H1 (cell line): ENCODE measurements at regions not wholly inside any gene's neighbourhood (a gene's known extent, or its start where the extent isn't known, plus 50 kb on each side); places are given as distances from the start of the nearest gene placed in this dataset.

Experiments used
- CTCF ChIA-PET: fragments of 300-600 bp; sonication (Branson Sonifier 250); formaldehyde crosslinking; loops from one replicate; lab custom pipeline; 2021; ENCODE audit not compliant: partially characterized antibody; lab: Charles Lee
- POLR2A ChIA-PET: fragments of 300-600 bp; sonication (Branson Sonifier 250); formaldehyde crosslinking; loops from one replicate; lab custom pipeline; 2021; ENCODE audit warnings: inconsistent platforms; ENCODE audit not compliant: partially characterized antibody; lab: Charles Lee
- DNase-seq, 2 experiments: peaks; one replicate each; pipeline versions ENCODE4 v3.0.0 to v3.0.0-alpha.2; 2010 to 2022; ENCODE audit warnings: low spot score in 2 of 2, low read depth in 1 of 2, mixed read lengths in 1 of 2
- FAIRE-seq: peaks from 2 replicates; lab custom pipeline; 2011; peaks lifted over from hg19 to GRCh38; lab: Jason Lieb, UNC
- H2AFZ ChIP-seq: 2 replicates; pipeline ENCODE4 v1.8.1; 2012; ENCODE audit warnings: low read length, inconsistent platforms
- H2AK5ac ChIP-seq: 2 replicates; pipeline ENCODE4 v1.6.1; 2013; ENCODE audit warnings: low read depth, low read length
- H2BK120ac ChIP-seq: replicated peaks from 2 replicates; pipeline ENCODE3; 2013; ENCODE audit warnings: low read depth, low read length, inconsistent platforms
- H2BK12ac ChIP-seq: 2 replicates; pipeline ENCODE4 v1.6.1; 2013; ENCODE audit warnings: low read depth, low read length
- H2BK15ac ChIP-seq: 2 replicates; pipeline ENCODE4 v1.6.1; 2013; ENCODE audit warnings: low read length
- H2BK20ac ChIP-seq: 2 replicates; pipeline ENCODE4 v1.6.1; 2013; ENCODE audit warnings: low read length
- H2BK5ac ChIP-seq: 2 replicates; pipeline ENCODE4 v1.6.1; 2013; ENCODE audit warnings: low read depth, low read length
- H3K14ac ChIP-seq: 2 replicates; pipeline ENCODE4 v1.6.1; 2013; ENCODE audit warnings: inconsistent platforms; ENCODE audit not compliant: insufficient read length
- H3K18ac ChIP-seq: 2 replicates; pipeline ENCODE4 v1.6.1; 2013; ENCODE audit warnings: low read length; ENCODE audit errors: extremely low read depth
- H3K23ac ChIP-seq: 2 replicates; pipeline ENCODE4 v1.6.1; 2013; ENCODE audit warnings: inconsistent platforms; ENCODE audit not compliant: insufficient read length
- H3K23me2 ChIP-seq: 2 replicates; pipeline ENCODE4 v1.6.1; 2013; ENCODE audit warnings: low read depth, low read length
- H3K27ac ChIP-seq: 2 replicates; pipeline ENCODE4 v1.6.1; 2011; ENCODE audit warnings: low read depth, low read length, inconsistent platforms
- H3K27me3 ChIP-seq, 4 experiments: replicated peaks in 1 of 4; 1 replicate in 1 of 4; 2 replicates in 3 of 4; pipeline versions ENCODE4 v1.6.1 to v1.8.1; 2011 to 2013; ENCODE audit warnings: low read length in 3 of 4, mild to moderate bottlenecking in 3 of 4, inconsistent platforms in 2 of 4, mixed read lengths in 2 of 4, moderate library complexity in 1 of 4; ENCODE audit not compliant: control insufficient read depth in 3 of 4, insufficient read depth in 3 of 4; ENCODE audit errors: extremely low read depth in 1 of 4
- H3K36me3 ChIP-seq, 4 experiments: 2 replicates each; pipeline versions ENCODE4 v1.6.1 to v1.8.1; 2011 to 2013; ENCODE audit warnings: mild to moderate bottlenecking in 4 of 4, low read length in 3 of 4, moderate library complexity in 2 of 4, control low read depth in 1 of 4, inconsistent platforms in 1 of 4; ENCODE audit not compliant: insufficient read depth in 4 of 4, control insufficient read depth in 2 of 4
- H3K4ac ChIP-seq: replicated peaks from 2 replicates; pipeline ENCODE3; 2013; ENCODE audit warnings: low read length, low read depth, mixed read lengths, inconsistent platforms; ENCODE audit not compliant: insufficient read length
- H3K4me1 ChIP-seq, 4 experiments: replicated peaks in 1 of 4; 1 replicate in 1 of 4; 2 replicates in 3 of 4; pipeline versions ENCODE4 v1.6.1 to v1.8.1; 2011 to 2013; ENCODE audit warnings: low read length in 3 of 4, inconsistent platforms in 2 of 4, mixed read lengths in 1 of 4; ENCODE audit not compliant: insufficient read depth in 4 of 4, control insufficient read depth in 3 of 4
- H3K4me2 ChIP-seq, 2 experiments: 2 replicates each; pipeline versions ENCODE4 v1.6.1 to v1.8.1; 2011 to 2013; ENCODE audit warnings: low read depth in 2 of 2, low read length in 2 of 2, control low read depth in 1 of 2, inconsistent platforms in 1 of 2, mild to moderate bottlenecking in 1 of 2; ENCODE audit not compliant: insufficient read depth in 1 of 2
- H3K4me3 ChIP-seq, 4 experiments: fragments of 200-600, 300-600 bp in 1 of 4; sonication (generic), shearing (Covaris generic), sonication (Bioruptor Twin) in 1 of 4; 2 replicates each; pipeline versions ENCODE4 v1.5.1 to v1.8.1; 2011 to 2016; ENCODE audit warnings: low read length in 4 of 4, low read depth in 3 of 4, control low read depth in 2 of 4, inconsistent platforms in 2 of 4, mild to moderate bottlenecking in 2 of 4, mixed read lengths in 1 of 4, moderate library complexity in 1 of 4; ENCODE audit not compliant: insufficient read depth in 2 of 4; ENCODE audit errors: extremely low read depth in 1 of 4
- H3K56ac ChIP-seq: replicated peaks from 2 replicates; pipeline ENCODE3; 2013; ENCODE audit warnings: low read depth, mild to moderate bottlenecking, mixed read lengths, low read length, inconsistent platforms; ENCODE audit not compliant: insufficient read length
- H3K79me1 ChIP-seq: 2 replicates; pipeline ENCODE4 v1.6.1; 2013; ENCODE audit warnings: low read depth, low read length, control low read depth
- H3K79me2 ChIP-seq, 2 experiments: 2 replicates each; pipeline versions ENCODE4 v1.6.1 to v1.8.1; 2012 to 2013; ENCODE audit warnings: low read length in 2 of 2, mild to moderate bottlenecking in 2 of 2, inconsistent platforms in 1 of 2; ENCODE audit not compliant: insufficient read depth in 2 of 2, control insufficient read depth in 1 of 2
- H3K9ac ChIP-seq, 4 experiments: replicated peaks in 1 of 4; 1 replicate in 1 of 4; 2 replicates in 3 of 4; pipeline versions ENCODE4 v1.6.1 to v1.8.1; 2011 to 2013; ENCODE audit warnings: low read depth in 3 of 4, low read length in 3 of 4, control low read depth in 2 of 4, mild to moderate bottlenecking in 2 of 4, moderate library complexity in 2 of 4, inconsistent platforms in 1 of 4; ENCODE audit errors: extremely low read depth in 1 of 4
- H3K9me3 ChIP-seq, 2 experiments: 2 replicates each; pipeline versions ENCODE4 v1.6.1 to v1.8.1; 2012 to 2013; ENCODE audit warnings: mild to moderate bottlenecking in 2 of 2, moderate library complexity in 2 of 2, control low read depth in 1 of 2, inconsistent platforms in 1 of 2, low read depth in 1 of 2, low read length in 1 of 2, mixed read lengths in 1 of 2; ENCODE audit not compliant: insufficient read depth in 2 of 2
- H4K20me1 ChIP-seq, 2 experiments: replicated peaks in 1 of 2; 2 replicates each; pipeline versions ENCODE3 to v1.8.1; 2011 to 2013; ENCODE audit warnings: inconsistent platforms in 2 of 2, low read length in 2 of 2, mild to moderate bottlenecking in 1 of 2; ENCODE audit not compliant: insufficient read depth in 2 of 2, control insufficient read depth in 1 of 2
- H4K5ac ChIP-seq: 2 replicates; pipeline ENCODE4 v1.6.1; 2013; ENCODE audit warnings: low read length, low read depth, mixed read lengths, inconsistent platforms; ENCODE audit not compliant: insufficient read length
- H4K8ac ChIP-seq: 2 replicates; pipeline ENCODE4 v1.8.0; 2013; ENCODE audit warnings: mild to moderate bottlenecking, moderate library complexity, low read length, inconsistent platforms; ENCODE audit not compliant: insufficient read depth; ENCODE audit errors: extremely low read depth
- H4K91ac ChIP-seq: replicated peaks from 2 replicates; pipeline ENCODE3; 2013; ENCODE audit warnings: low read length, mixed read lengths, inconsistent platforms; ENCODE audit not compliant: insufficient read length
- ATF2 ChIP-seq: IDR thresholded peaks from 2 replicates; pipeline ENCODE4 v1.6.1; 2012; ENCODE audit warnings: low read length, inconsistent platforms
- BCL11A ChIP-seq, 2 experiments: IDR thresholded peaks; one replicate each; pipeline ENCODE4 v1.6.1; 2011; ENCODE audit warnings: low read depth in 2 of 2, low read length in 2 of 2, mild to moderate bottlenecking in 2 of 2
- E2F6 ChIP-seq: IDR thresholded peaks from 2 replicates; pipeline ENCODE4 v1.6.1; 2012; ENCODE audit warnings: inconsistent platforms
- EP300 ChIP-seq, 2 experiments: IDR thresholded peaks; 1 replicate in 1 of 2; 2 replicates in 1 of 2; pipeline ENCODE4 v1.6.1; 2011 to 2012; ENCODE audit warnings: low read depth in 2 of 2, low read length in 2 of 2, mild to moderate bottlenecking in 2 of 2, borderline replicate concordance in 1 of 2, inconsistent platforms in 1 of 2, moderate library complexity in 1 of 2
- EZH2 ChIP-seq: fragments of 200-600 bp; sonication (generic); IDR thresholded peaks from 2 replicates; pipeline ENCODE4 v1.7.1; 2012; ENCODE audit warnings: low read depth, mild to moderate bottlenecking, moderate library complexity, low read length, inconsistent platforms; ENCODE audit not compliant: severe bottlenecking
- GTF2F1 ChIP-seq: IDR thresholded peaks from 2 replicates; pipeline ENCODE4 v1.6.1; 2012; ENCODE audit warnings: low read depth, low read length, improper control_type of control experiment, borderline replicate concordance
- HDAC6 ChIP-seq: IDR thresholded peaks from one replicate; pipeline ENCODE4 v1.7.1; 2012; ENCODE audit warnings: low read depth, mild to moderate bottlenecking, inconsistent platforms, low read length, moderate library complexity
- RBBP5 ChIP-seq: IDR thresholded peaks from 2 replicates; pipeline ENCODE4 v1.7.1; 2012; ENCODE audit warnings: low read depth, mild to moderate bottlenecking, inconsistent platforms, low read length, moderate library complexity, borderline replicate concordance
- SIN3A ChIP-seq, 2 experiments: IDR thresholded peaks in 1 of 2; conservative IDR thresholded peaks in 1 of 2; 2 replicates each; pipeline ENCODE4 v1.6.1; 2011 to 2012; ENCODE audit warnings: low read length in 2 of 2, improper control_type of control experiment in 1 of 2, low read depth in 1 of 2, mild to moderate bottlenecking in 1 of 2
- SIRT6 ChIP-seq: IDR thresholded peaks from one replicate; pipeline ENCODE4 v1.7.1; 2012; ENCODE audit warnings: low read length, inconsistent platforms
- SP4 ChIP-seq: IDR thresholded peaks from 2 replicates; pipeline ENCODE4 v1.6.1; 2012; ENCODE audit warnings: low read length, inconsistent platforms
- SUZ12 ChIP-seq: fragments of 200-600 bp; sonication (generic); IDR thresholded peaks from 2 replicates; pipeline ENCODE4 v1.6.1; 2012; ENCODE audit warnings: mild to moderate bottlenecking, inconsistent platforms, low read length, moderate library complexity, mixed read lengths
- WGBS, 2 experiments: shearing (Covaris generic) in 1 of 2; methylation state at CpG; one replicate each; pipeline versions ENCODE4 v1.1.6 to v1.1.7; 2013 to 2015; ENCODE audit warnings: low lambda C conversion rate in 2 of 2, mixed read lengths in 2 of 2, inconsistent platforms in 1 of 2, low coverage in 1 of 2, missing lambda C conversion rate in 1 of 2; ENCODE audit not compliant: insufficient replicate concordance in 2 of 2, insufficient coverage in 1 of 2, insufficient read length in 1 of 2; ENCODE audit errors: extremely low coverage in 1 of 2, missing lambda C conversion rate in 1 of 2; 5-methylcytosine and 5-hydroxymethylcytosine counted together

GRCh38 chr2:234313558-234313957 is 183.3 kb downstream of the ARL4C start:
- H3K18ac ChIP-seq: no peak overlapping the region
- H3K4me1 ChIP-seq: no peaks in the 10 kb centered on the region
- no peak overlapping the region for H4K8ac ChIP-seq
- H2BK12ac ChIP-seq: no peak overlapping the region
- POLR2A ChIA-PET: no interaction called here
- no peaks in the 10 kb centered on the region for H3K9me3 ChIP-seq
- no peak overlapping the region for H3K4ac ChIP-seq
- no peak overlapping the region for H4K5ac ChIP-seq
- CTCF ChIA-PET: interaction anchor here (1.1 to 1.2 kb wide), 2 partner anchors 12 to 22 kb away, joined by 3 read pairs; no protein-coding TSS in a partner anchor
- no peaks in the 10 kb centered on the region for H3K23me2 ChIP-seq
- H3K79me1 ChIP-seq: no peaks in the 10 kb centered on the region
- DNase-seq: no peak
- H3K9ac ChIP-seq: no peak overlapping the region
- no peaks in the 10 kb centered on the region for H3K79me2 ChIP-seq
- WGBS, 2 experiments: 88% methylated on average over 4 of the region's 4 CpGs; no CpG with 5 or more reads in 1 of the 2 experiments
- no peaks in the 10 kb centered on the region for H3K36me3 ChIP-seq
- no peak overlapping the region for H3K27ac ChIP-seq
- no peak overlapping the region for H2AFZ ChIP-seq
- H4K20me1 ChIP-seq: no peaks in the 10 kb centered on the region
- no peak overlapping the region for H2BK20ac ChIP-seq
- no peak overlapping the region for H3K14ac ChIP-seq
- H4K91ac ChIP-seq: no peak overlapping the region
- H3K56ac ChIP-seq: no peak overlapping the region
- no peak overlapping the region for H2AK5ac ChIP-seq
- H3K23ac ChIP-seq: no peak overlapping the region
- no peak overlapping the region for H3K4me2 ChIP-seq
- H3K27me3 ChIP-seq: no peaks in the 10 kb centered on the region
- H3K4me3 ChIP-seq: no peak overlapping the region
- no peak overlapping the region for H2BK15ac ChIP-seq
- no peak overlapping the region for H2BK120ac ChIP-seq
- H2BK5ac ChIP-seq: no peak overlapping the region
- no peak for FAIRE-seq
- TF ChIP-seq E2F6 (no peak), SP4 (no peak), ATF2 (no peak), SIN3A (conservative IDR thresholded peaks at IDR 0.05 in 1 of 2, IDR thresholded peaks at IDR 0.05 in 1 of 2; ENCODE audit: low read depth in 1 of 2, low read length in 2 of 2) (no peak), EP300 (IDR thresholded peaks at IDR 0.05; ENCODE audit: borderline replicate concordance in 1 of 2, low read depth in 2 of 2, low read length in 2 of 2) (no peak), BCL11A (IDR thresholded peaks at IDR 0.05; ENCODE audit: low read depth in 2 of 2, low read length in 2 of 2) (no peak), RBBP5 (no peak), EZH2 (no peak), HDAC6 (no peak), SUZ12 (no peak), SIRT6 (no peak), GTF2F1 (no peak)
